GM12878 (cell line): ENCODE measurements at regions not wholly inside any gene's neighbourhood (a gene's known extent, or its start where the extent isn't known, plus 50 kb on each side); places are given as distances from the start of the nearest gene placed in this dataset.

Source experiments
- BMI1 ChIP-seq: fragments of 450-650 bp; IDR thresholded peaks from 2 replicates; pipeline ENCODE4 v1.6.1; 2016; ENCODE audit warnings: mild to moderate bottlenecking, moderate library complexity, borderline replicate concordance
- FOS ChIP-seq: IDR thresholded peaks from 3 replicates; pipeline ENCODE4 v1.6.1; 2011; ENCODE audit warnings: borderline replicate concordance; ENCODE audit not compliant: insufficient read length; ENCODE audit errors: extremely low read depth
- HDAC6 ChIP-seq: fragments of 200-600 bp; sonication (generic); IDR thresholded peaks from one replicate; pipeline ENCODE4 v1.8.0; 2017; ENCODE audit warnings: antibody characterized with exemption; ENCODE audit not compliant: unreplicated experiment
- LARP7 ChIP-seq: fragments of 450-650 bp; IDR thresholded peaks from 2 replicates; pipeline ENCODE4 v1.6.1; 2017; ENCODE audit warnings: mild to moderate bottlenecking
- MTA2 ChIP-seq: fragments of 450-650 bp; IDR thresholded peaks from 2 replicates; pipeline ENCODE4 v1.6.1; 2016; ENCODE audit warnings: low read depth, mild to moderate bottlenecking, moderate library complexity
- MTA3 ChIP-seq: IDR thresholded peaks from 2 replicates; pipeline ENCODE4 v1.6.1; 2012; ENCODE audit warnings: low read length, inconsistent platforms, borderline replicate concordance
- RAD21 ChIP-seq: IDR thresholded peaks from 2 replicates; pipeline ENCODE4 v1.6.1; 2011; ENCODE audit warnings: mild to moderate bottlenecking, low read depth, low read length, moderate library complexity; ENCODE audit not compliant: insufficient read depth
- SMARCA5 ChIP-seq: fragments of 450-650 bp; IDR thresholded peaks from 2 replicates; pipeline ENCODE4 v1.6.1; 2017; ENCODE audit warnings: mild to moderate bottlenecking
- ZNF622 ChIP-seq: fragments of 450-650 bp; IDR thresholded peaks from 2 replicates; pipeline ENCODE4 v1.6.1; 2017; ENCODE audit warnings: mild to moderate bottlenecking, inconsistent platforms
- TF ChIP-seq, protein P1 (sequence below): fragments of 450-650 bp; IDR thresholded peaks from 2 replicates; pipeline ENCODE4 v1.6.1; 2017; ENCODE audit warnings: mild to moderate bottlenecking, moderate library complexity
- TF ChIP-seq, protein P2 (sequence below): fragments of 450-650 bp; IDR thresholded peaks from 2 replicates; pipeline ENCODE4 v1.6.1; 2014; ENCODE audit warnings: mild to moderate bottlenecking
- TF ChIP-seq, protein P3 (sequence below): IDR thresholded peaks from 2 replicates; pipeline ENCODE4 v1.6.1; 2012; ENCODE audit warnings: low read depth, low read length, improper control_type of control experiment
- TF ChIP-seq, protein P4 (sequence below): fragments of 450-650 bp; formaldehyde crosslinking; IDR thresholded peaks from 2 replicates; pipeline ENCODE4 v1.4.0; 2022; ENCODE audit warnings: mild to moderate bottlenecking, moderate library complexity

DNA sequence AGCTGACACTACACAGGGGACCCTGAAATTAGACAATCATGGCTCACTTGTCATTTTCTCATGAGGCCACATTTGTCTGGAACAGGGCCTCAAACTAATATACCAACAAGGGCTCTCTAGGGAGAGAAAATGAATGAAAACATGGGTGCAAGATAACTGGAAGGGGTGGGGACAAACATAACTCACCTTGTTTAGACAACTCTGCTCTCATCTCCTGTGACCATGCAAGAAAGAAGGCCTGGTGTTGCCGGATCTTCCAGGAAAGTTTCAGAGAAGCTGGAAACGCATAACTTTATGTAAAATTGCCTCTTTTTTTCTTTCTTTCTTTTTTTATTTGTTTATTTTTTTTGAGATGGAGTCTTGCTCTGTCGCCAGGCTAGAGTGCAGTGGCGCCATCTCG, 80.4 kb upstream of the SPRED2 start (continued):
- TF ChIP-seq BMI1 (no peak), SMARCA5 (no peak), RAD21 (no peak), FOS (no peak), HDAC6 (no peak), LARP7 (no peak), MTA2 (no peak), ZNF622 (no peak), MTA3 (no peak)
- TF ChIP-seq, protein P1, sequence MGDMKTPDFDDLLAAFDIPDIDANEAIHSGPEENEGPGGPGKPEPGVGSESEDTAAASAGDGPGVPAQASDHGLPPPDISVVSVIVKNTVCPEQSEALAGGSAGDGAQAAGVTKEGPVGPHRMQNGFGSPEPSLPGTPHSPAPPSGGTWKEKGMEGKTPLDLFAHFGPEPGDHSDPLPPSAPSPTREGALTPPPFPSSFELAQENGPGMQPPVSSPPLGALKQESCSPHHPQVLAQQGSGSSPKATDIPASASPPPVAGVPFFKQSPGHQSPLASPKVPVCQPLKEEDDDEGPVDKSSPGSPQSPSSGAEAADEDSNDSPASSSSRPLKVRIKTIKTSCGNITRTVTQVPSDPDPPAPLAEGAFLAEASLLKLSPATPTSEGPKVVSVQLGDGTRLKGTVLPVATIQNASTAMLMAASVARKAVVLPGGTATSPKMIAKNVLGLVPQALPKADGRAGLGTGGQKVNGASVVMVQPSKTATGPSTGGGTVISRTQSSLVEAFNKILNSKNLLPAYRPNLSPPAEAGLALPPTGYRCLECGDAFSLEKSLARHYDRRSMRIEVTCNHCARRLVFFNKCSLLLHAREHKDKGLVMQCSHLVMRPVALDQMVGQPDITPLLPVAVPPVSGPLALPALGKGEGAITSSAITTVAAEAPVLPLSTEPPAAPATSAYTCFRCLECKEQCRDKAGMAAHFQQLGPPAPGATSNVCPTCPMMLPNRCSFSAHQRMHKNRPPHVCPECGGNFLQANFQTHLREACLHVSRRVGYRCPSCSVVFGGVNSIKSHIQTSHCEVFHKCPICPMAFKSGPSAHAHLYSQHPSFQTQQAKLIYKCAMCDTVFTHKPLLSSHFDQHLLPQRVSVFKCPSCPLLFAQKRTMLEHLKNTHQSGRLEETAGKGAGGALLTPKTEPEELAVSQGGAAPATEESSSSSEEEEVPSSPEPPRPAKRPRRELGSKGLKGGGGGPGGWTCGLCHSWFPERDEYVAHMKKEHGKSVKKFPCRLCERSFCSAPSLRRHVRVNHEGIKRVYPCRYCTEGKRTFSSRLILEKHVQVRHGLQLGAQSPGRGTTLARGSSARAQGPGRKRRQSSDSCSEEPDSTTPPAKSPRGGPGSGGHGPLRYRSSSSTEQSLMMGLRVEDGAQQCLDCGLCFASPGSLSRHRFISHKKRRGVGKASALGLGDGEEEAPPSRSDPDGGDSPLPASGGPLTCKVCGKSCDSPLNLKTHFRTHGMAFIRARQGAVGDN = no peak
- TF ChIP-seq, protein P2, sequence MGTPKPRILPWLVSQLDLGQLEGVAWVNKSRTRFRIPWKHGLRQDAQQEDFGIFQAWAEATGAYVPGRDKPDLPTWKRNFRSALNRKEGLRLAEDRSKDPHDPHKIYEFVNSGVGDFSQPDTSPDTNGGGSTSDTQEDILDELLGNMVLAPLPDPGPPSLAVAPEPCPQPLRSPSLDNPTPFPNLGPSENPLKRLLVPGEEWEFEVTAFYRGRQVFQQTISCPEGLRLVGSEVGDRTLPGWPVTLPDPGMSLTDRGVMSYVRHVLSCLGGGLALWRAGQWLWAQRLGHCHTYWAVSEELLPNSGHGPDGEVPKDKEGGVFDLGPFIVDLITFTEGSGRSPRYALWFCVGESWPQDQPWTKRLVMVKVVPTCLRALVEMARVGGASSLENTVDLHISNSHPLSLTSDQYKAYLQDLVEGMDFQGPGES = no peak
- TF ChIP-seq, protein P3, sequence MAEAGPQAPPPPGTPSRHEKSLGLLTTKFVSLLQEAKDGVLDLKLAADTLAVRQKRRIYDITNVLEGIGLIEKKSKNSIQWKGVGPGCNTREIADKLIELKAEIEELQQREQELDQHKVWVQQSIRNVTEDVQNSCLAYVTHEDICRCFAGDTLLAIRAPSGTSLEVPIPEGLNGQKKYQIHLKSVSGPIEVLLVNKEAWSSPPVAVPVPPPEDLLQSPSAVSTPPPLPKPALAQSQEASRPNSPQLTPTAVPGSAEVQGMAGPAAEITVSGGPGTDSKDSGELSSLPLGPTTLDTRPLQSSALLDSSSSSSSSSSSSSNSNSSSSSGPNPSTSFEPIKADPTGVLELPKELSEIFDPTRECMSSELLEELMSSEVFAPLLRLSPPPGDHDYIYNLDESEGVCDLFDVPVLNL = no peak
- TF ChIP-seq, protein P4, sequence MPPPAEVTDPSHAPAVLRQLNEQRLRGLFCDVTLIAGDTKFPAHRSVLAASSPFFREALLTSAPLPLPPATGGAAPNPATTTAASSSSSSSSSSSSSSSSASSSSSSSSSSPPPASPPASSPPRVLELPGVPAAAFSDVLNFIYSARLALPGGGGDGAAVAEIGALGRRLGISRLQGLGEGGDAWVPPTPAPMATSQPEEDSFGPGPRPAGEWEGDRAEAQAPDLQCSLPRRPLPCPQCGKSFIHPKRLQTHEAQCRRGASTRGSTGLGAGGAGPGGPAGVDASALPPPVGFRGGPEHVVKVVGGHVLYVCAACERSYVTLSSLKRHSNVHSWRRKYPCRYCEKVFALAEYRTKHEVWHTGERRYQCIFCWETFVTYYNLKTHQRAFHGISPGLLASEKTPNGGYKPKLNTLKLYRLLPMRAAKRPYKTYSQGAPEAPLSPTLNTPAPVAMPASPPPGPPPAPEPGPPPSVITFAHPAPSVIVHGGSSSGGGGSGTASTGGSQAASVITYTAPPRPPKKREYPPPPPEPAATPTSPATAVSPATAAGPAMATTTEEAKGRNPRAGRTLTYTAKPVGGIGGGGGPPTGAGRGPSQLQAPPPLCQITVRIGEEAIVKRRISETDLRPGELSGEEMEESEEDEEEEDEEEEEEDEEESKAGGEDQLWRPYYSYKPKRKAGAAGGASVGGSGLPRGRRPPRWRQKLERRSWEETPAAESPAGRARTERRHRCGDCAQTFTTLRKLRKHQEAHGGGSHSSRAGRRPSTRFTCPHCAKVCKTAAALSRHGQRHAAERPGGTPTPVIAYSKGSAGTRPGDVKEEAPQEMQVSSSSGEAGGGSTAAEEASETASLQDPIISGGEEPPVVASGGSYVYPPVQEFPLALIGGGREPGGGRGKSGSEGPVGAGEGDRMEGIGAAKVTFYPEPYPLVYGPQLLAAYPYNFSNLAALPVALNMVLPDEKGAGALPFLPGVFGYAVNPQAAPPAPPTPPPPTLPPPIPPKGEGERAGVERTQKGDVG (CRISPR knock-in tag) = no peak
